K562 (cell line): ENCODE measurements at regions not wholly inside any gene's neighbourhood (a gene's known extent, or its start where the extent isn't known, plus 50 kb on each side); places are given as distances from the start of the nearest gene placed in this dataset.

ENCODE experiments used
- ARID1B ChIP-seq: fragments of 450-650 bp; IDR thresholded peaks from 2 replicates; pipeline ENCODE4 v1.6.1; 2016; ENCODE audit warnings: antibody characterized with exemption, mild to moderate bottlenecking, inconsistent platforms
- ELF2 ChIP-seq: fragments of 250-450 bp; sonication (Bioruptor Pico); IDR thresholded peaks from 2 replicates; pipeline ENCODE4 v1.5.0; 2021; ENCODE audit warnings: mild to moderate bottlenecking
- ELF4 ChIP-seq: fragments of 450-650 bp; formaldehyde crosslinking; IDR thresholded peaks from 2 replicates; pipeline ENCODE4 v1.4.0; 2022; ENCODE audit warnings: missing genetic modification characterization
- FOXK2 ChIP-seq, 2 experiments: fragments of 450-650 bp; IDR thresholded peaks in 1 of 2; conservative IDR thresholded peaks in 1 of 2; 2 replicates each; pipeline ENCODE4 v1.6.1; 2016; ENCODE audit warnings: low read depth in 2 of 2, mild to moderate bottlenecking in 1 of 2
- HNRNPK ChIP-seq: fragments of 200-400 bp; formaldehyde crosslinking; IDR thresholded peaks from one replicate; pipeline ENCODE4 v1.6.1; 2018; ENCODE audit warnings: mild to moderate bottlenecking, low read depth, low read length; ENCODE audit not compliant: poor library complexity, severe bottlenecking
- L3MBTL2 ChIP-seq: fragments of 450-650 bp; IDR thresholded peaks from 2 replicates; pipeline ENCODE4 v1.6.1; 2016; ENCODE audit warnings: mild to moderate bottlenecking, moderate library complexity
- MED1 ChIP-seq: sonication (generic); formaldehyde crosslinking; IDR thresholded peaks from 2 replicates; pipeline ENCODE4 v1.8.1; 2023; ENCODE audit warnings: missing genetic modification reagents, borderline replicate concordance
- MTA1 ChIP-seq: fragments of 450-650 bp; IDR thresholded peaks from 2 replicates; pipeline ENCODE4 v1.6.1; 2017; ENCODE audit warnings: borderline replicate concordance
- NCOA1 ChIP-seq: fragments of 450-650 bp; IDR thresholded peaks from 2 replicates; pipeline ENCODE4 v1.6.1; 2016; ENCODE audit warnings: low read depth
- PTBP1 ChIP-seq: fragments of 200-400 bp; formaldehyde crosslinking; IDR thresholded peaks from 2 replicates; pipeline ENCODE4 v1.6.1; 2017; ENCODE audit warnings: low read depth, low read length
- ZBED1 ChIP-seq: IDR thresholded peaks from 2 replicates; pipeline ENCODE4 v1.6.1; 2014
- ZBTB1 ChIP-seq: sonication (generic); formaldehyde crosslinking; IDR thresholded peaks from 2 replicates; pipeline ENCODE4 v1.8.1; 2023; ENCODE audit warnings: missing genetic modification reagents, low read depth, mild to moderate bottlenecking, borderline replicate concordance
- ZC3H8 ChIP-seq: fragments of 450-650 bp; IDR thresholded peaks from 2 replicates; pipeline ENCODE4 v1.6.1; 2017
- ZEB2 ChIP-seq: fragments of 450-650 bp; IDR thresholded peaks from 2 replicates; pipeline ENCODE4 v1.6.1; 2016
- ZNF324 ChIP-seq: fragments of 250-450 bp; sonication (Bioruptor Pico); IDR thresholded peaks from 2 replicates; pipeline ENCODE4 v1.4.0; 2020; ENCODE audit warnings: mild to moderate bottlenecking
- ZNF561 ChIP-seq: fragments of 450-650 bp; formaldehyde crosslinking; conservative IDR thresholded peaks from 2 replicates; pipeline ENCODE4 v1.4.0; 2020; ENCODE audit warnings: mild to moderate bottlenecking, moderate library complexity
- ZNF583 ChIP-seq: fragments of 250-450 bp; sonication (Bioruptor Pico); IDR thresholded peaks from 2 replicates; pipeline ENCODE4 v1.4.0; 2020
- TF ChIP-seq, protein P1 (sequence below): fragments of 250-450 bp; sonication (Bioruptor Pico); IDR thresholded peaks from 2 replicates; pipeline ENCODE4 v1.4.0; 2020; ENCODE audit warnings: mild to moderate bottlenecking, moderate library complexity, borderline replicate concordance
- TF ChIP-seq, protein P2 (sequence below), 3 experiments: fragments of 200-800 bp in 1 of 3; sonication (Bioruptor generic) in 1 of 3; sonication (generic) in 1 of 3; formaldehyde crosslinking in 1 of 3; IDR thresholded peaks; 2 replicates each; pipeline versions ENCODE4 v1.6.1 to v1.8.0; 2016 to 2022; ENCODE audit warnings: mild to moderate bottlenecking in 2 of 3, missing compliant biosample characterization in 2 of 3, missing genetic modification characterization in 2 of 3, missing genetic modification reagents in 1 of 3
- TF ChIP-seq, protein P3 (sequence below): fragments of 250-450 bp; sonication (Bioruptor Pico); IDR thresholded peaks from 2 replicates; pipeline ENCODE4 v1.5.0; 2022; ENCODE audit warnings: mild to moderate bottlenecking
- TF ChIP-seq, protein P4 (sequence below): fragments of 250-450 bp; sonication (Bioruptor Pico); IDR thresholded peaks from 2 replicates; pipeline ENCODE4 v1.8.0; 2022; ENCODE audit warnings: inconsistent platforms, mild to moderate bottlenecking, moderate library complexity, borderline replicate concordance

DNA sequence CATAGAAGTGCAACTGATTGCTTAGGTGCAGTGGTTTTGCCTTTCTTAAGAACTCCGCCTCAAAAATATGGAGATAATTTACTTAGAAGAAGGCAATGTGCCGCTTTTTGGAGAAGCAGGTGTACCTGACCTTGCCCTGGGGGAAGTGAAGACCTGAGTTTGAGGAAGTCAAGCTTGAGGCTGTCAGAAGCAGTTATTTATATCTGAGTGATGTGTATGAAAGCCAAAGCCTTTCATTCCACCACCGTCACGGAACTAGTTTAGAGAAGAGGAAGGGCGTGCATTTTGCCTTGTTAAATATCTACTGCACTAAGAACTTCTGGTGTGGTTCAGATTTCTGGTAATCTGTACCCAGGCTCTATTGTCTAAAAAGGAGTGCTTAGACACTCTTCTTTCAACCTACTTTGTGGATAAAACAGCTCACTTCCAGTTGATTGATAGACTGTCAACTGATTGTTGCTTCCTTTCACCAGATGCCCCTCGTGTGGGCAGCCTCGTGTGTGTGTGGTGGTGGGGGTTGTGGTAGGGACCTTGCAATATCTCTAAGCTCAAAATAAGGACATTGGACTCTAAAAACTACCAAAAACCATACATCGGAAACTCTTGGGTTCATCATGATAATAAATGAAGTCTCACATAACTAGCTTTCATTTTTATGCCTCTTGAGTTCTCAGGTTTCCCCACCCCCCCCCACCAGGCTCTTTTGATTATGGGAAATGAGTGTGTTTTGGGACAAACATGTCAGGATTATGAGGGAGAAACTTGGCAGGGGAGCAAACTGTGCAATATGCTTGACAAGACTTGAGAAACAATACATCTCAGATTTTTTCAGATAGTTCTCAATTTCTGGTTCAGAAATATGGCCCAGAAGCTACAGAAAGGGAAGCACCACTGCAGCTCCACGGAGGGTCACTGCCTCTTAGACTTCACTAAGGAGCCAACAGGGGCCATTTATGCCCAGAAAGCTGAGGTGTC, 78.6 kb downstream of the ARF6 start (continued):
- TF ChIP-seq, protein P1, sequence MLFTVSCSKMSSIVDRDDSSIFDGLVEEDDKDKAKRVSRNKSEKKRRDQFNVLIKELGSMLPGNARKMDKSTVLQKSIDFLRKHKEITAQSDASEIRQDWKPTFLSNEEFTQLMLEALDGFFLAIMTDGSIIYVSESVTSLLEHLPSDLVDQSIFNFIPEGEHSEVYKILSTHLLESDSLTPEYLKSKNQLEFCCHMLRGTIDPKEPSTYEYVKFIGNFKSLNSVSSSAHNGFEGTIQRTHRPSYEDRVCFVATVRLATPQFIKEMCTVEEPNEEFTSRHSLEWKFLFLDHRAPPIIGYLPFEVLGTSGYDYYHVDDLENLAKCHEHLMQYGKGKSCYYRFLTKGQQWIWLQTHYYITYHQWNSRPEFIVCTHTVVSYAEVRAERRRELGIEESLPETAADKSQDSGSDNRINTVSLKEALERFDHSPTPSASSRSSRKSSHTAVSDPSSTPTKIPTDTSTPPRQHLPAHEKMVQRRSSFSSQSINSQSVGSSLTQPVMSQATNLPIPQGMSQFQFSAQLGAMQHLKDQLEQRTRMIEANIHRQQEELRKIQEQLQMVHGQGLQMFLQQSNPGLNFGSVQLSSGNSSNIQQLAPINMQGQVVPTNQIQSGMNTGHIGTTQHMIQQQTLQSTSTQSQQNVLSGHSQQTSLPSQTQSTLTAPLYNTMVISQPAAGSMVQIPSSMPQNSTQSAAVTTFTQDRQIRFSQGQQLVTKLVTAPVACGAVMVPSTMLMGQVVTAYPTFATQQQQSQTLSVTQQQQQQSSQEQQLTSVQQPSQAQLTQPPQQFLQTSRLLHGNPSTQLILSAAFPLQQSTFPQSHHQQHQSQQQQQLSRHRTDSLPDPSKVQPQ (CRISPR knock-in tag): no peak
- no peak for TF ChIP-seq MED1
- TF ChIP-seq, protein P2, sequence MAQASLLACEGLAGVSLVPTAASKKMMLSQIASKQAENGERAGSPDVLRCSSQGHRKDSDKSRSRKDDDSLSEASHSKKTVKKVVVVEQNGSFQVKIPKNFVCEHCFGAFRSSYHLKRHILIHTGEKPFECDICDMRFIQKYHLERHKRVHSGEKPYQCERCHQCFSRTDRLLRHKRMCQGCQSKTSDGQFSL (CRISPR knock-in tag; IDR thresholded peaks at IDR 0.05): no peak
- TF ChIP-seq, protein P2 (tag; IDR thresholded peaks at IDR 0.05): 0 out of 4 replicates have a peak, but pooled peaks of 1 of the 2 experiments have one; percentile 48
- 0 out of 2 replicates have a peak, but pooled peaks have one; percentile 26 for TF ChIP-seq ELF2 (CRISPR knock-in tag)
- TF ChIP-seq ELF4 (CRISPR knock-in tag): no peak
- peak; percentile 20; the same call in 1 of the 2 replicates for TF ChIP-seq ZEB2
- peak; percentile 26; the same call in 1 of the 2 replicates for TF ChIP-seq L3MBTL2
- TF ChIP-seq, protein P3, sequence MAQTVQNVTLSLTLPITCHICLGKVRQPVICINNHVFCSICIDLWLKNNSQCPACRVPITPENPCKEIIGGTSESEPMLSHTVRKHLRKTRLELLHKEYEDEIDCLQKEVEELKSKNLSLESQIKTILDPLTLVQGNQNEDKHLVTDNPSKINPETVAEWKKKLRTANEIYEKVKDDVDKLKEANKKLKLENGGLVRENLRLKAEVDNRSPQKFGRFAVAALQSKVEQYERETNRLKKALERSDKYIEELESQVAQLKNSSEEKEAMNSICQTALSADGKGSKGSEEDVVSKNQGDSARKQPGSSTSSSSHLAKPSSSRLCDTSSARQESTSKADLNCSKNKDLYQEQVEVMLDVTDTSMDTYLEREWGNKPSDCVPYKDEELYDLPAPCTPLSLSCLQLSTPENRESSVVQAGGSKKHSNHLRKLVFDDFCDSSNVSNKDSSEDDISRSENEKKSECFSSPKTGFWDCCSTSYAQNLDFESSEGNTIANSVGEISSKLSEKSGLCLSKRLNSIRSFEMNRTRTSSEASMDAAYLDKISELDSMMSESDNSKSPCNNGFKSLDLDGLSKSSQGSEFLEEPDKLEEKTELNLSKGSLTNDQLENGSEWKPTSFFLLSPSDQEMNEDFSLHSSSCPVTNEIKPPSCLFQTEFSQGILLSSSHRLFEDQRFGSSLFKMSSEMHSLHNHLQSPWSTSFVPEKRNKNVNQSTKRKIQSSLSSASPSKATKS (CRISPR knock-in tag): no peak
- TF ChIP-seq HNRNPK: no peak
- TF ChIP-seq MTA1: no peak
- TF ChIP-seq, protein P4, sequence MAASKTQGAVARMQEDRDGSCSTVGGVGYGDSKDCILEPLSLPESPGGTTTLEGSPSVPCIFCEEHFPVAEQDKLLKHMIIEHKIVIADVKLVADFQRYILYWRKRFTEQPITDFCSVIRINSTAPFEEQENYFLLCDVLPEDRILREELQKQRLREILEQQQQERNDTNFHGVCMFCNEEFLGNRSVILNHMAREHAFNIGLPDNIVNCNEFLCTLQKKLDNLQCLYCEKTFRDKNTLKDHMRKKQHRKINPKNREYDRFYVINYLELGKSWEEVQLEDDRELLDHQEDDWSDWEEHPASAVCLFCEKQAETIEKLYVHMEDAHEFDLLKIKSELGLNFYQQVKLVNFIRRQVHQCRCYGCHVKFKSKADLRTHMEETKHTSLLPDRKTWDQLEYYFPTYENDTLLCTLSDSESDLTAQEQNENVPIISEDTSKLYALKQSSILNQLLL: no peak
- no peak for TF ChIP-seq ZNF561 (CRISPR knock-in tag)
- TF ChIP-seq ZBED1: no peak
- TF ChIP-seq ZNF324 (CRISPR knock-in tag): no peak
- TF ChIP-seq ZNF583: no peak
- no peak for TF ChIP-seq ARID1B
- TF ChIP-seq ZC3H8: no peak
- no peak for TF ChIP-seq PTBP1
- no peak for TF ChIP-seq FOXK2 (conservative IDR thresholded peaks at IDR 0.05 in 1 of 2, IDR thresholded peaks at IDR 0.05 in 1 of 2; ENCODE audit: low read depth in 2 of 2)
- TF ChIP-seq NCOA1: no peak
- no peak for TF ChIP-seq ZBTB1 (CRISPR knock-in tag)
